ENCODE measurements at regions not wholly inside any gene's neighbourhood (a gene's known extent, or its start where the extent isn't known, plus 50 kb on each side); places are given as distances from the start of the nearest gene placed in this dataset.

- Histone ChIP-seq H3K27ac (no peak overlapping the region), H3K36me3 (no peaks in the 10 kb centered on the region), H3K9me3 (peaks cover 0 to under 1% of the 10 kb centered on the region in 2 donors), H3K4me3 (no peak overlapping the region), H3K4me1 (no peaks in the 10 kb centered on the region), H3K27me3 (no peaks in the 10 kb centered on the region)
- DNase-seq (ENCODE audit: low spot score in 2 of 2), result no peak
- no peak for TF ChIP-seq POLR2AphosphoS5 (IDR thresholded peaks at IDR 0.05)
- intact Hi-C loops (cut with DNase I; ENCODE audit: low total_unique reads), result no loop called here
These were observed 599.6 kb downstream of the PTPRU start for GRCh38 chr1:29835874-29836273.

GRCh38 chr1:29835406-29835805 lies 599.1 kb downstream of the PTPRU start:
- no peaks in the 10 kb centered on the region for H3K27me3 ChIP-seq
- H3K27ac ChIP-seq, result no peak overlapping the region
- no peaks in the 10 kb centered on the region for H3K9me3 ChIP-seq
- no peak for DNase-seq (ENCODE audit: low spot score in 2 of 2)
- no peaks in the 10 kb centered on the region for H3K36me3 ChIP-seq
- H3K4me3 ChIP-seq, result no peak overlapping the region
- intact Hi-C loops (cut with DNase I; ENCODE audit: low total_unique reads), result no loop called here
- TF ChIP-seq POLR2AphosphoS5 (IDR thresholded peaks at IDR 0.05) (no peak), POLR2A (IDR thresholded peaks at IDR 0.05) (no peak), CTCF (IDR thresholded peaks at IDR 0.05) (no peak)
- no peaks in the 10 kb centered on the region for H3K4me1 ChIP-seq

GRCh38 chr1:29833581-29833980 lies 597.3 kb downstream of the PTPRU start:
- H3K9me3 ChIP-seq, result no peaks in the 10 kb centered on the region
- no peak overlapping the region for H3K27ac ChIP-seq
- no peaks in the 10 kb centered on the region for H3K36me3 ChIP-seq
- intact Hi-C loops (cut with DNase I; ENCODE audit: low total_unique reads), result no loop called here
- DNase-seq (ENCODE audit: low spot score in 2 of 2), result no peak
- no peak for TF ChIP-seq POLR2A (IDR thresholded peaks at IDR 0.05)
- TF ChIP-seq CTCF (IDR thresholded peaks at IDR 0.05), result no peak
- no peak for TF ChIP-seq POLR2AphosphoS5 (IDR thresholded peaks at IDR 0.05)
- peaks cover 0 to 14% of the 10 kb centered on the region in 2 donors for H3K27me3 ChIP-seq
- H3K4me1 ChIP-seq, result no peaks in the 10 kb centered on the region
- no peak overlapping the region for H3K4me3 ChIP-seq

- Histone ChIP-seq H3K36me3 (no peaks in the 10 kb centered on the region), H3K4me3 (no peak overlapping the region), H3K9me3 (no peaks in the 10 kb centered on the region), H3K27ac (no peak overlapping the region), H3K27me3 (peaks cover 0 to 20% of the 10 kb centered on the region in 2 donors), H3K4me1 (no peaks in the 10 kb centered on the region)
- TF ChIP-seq CTCF (IDR thresholded peaks at IDR 0.05) (no peak), POLR2A (IDR thresholded peaks at IDR 0.05) (no peak), POLR2AphosphoS5 (IDR thresholded peaks at IDR 0.05) (no peak)
- no peak for DNase-seq (ENCODE audit: low spot score in 2 of 2)
- intact Hi-C loops (cut with DNase I; ENCODE audit: low total_unique reads), result no loop called here
These were observed 596.6 kb downstream of the PTPRU start for GRCh38 chr1:29832936-29833335.

GRCh38 chr1:29832471-29832870 lies 596.1 kb downstream of the PTPRU start:
- DNase-seq (ENCODE audit: low spot score in 2 of 2), result no peak
- no peak overlapping the region for H3K4me3 ChIP-seq
- H3K4me1 ChIP-seq, result no peaks in the 10 kb centered on the region
- H3K9me3 ChIP-seq, result no peaks in the 10 kb centered on the region
- no peaks in the 10 kb centered on the region for H3K36me3 ChIP-seq
- H3K27me3 ChIP-seq, result peaks cover 0 to 25% of the 10 kb centered on the region in 2 donors
- intact Hi-C loops (cut with DNase I; ENCODE audit: low total_unique reads), result no loop called here
- no peak overlapping the region for H3K27ac ChIP-seq
- TF ChIP-seq POLR2A (IDR thresholded peaks at IDR 0.05) (no peak), POLR2AphosphoS5 (IDR thresholded peaks at IDR 0.05) (no peak), CTCF (IDR thresholded peaks at IDR 0.05) (no peak)
